ENCODE measurements at regions not wholly inside any gene's neighbourhood (a gene's known extent, or its start where the extent isn't known, plus 50 kb on each side); places are given as distances from the start of the nearest gene placed in this dataset.

DNA sequence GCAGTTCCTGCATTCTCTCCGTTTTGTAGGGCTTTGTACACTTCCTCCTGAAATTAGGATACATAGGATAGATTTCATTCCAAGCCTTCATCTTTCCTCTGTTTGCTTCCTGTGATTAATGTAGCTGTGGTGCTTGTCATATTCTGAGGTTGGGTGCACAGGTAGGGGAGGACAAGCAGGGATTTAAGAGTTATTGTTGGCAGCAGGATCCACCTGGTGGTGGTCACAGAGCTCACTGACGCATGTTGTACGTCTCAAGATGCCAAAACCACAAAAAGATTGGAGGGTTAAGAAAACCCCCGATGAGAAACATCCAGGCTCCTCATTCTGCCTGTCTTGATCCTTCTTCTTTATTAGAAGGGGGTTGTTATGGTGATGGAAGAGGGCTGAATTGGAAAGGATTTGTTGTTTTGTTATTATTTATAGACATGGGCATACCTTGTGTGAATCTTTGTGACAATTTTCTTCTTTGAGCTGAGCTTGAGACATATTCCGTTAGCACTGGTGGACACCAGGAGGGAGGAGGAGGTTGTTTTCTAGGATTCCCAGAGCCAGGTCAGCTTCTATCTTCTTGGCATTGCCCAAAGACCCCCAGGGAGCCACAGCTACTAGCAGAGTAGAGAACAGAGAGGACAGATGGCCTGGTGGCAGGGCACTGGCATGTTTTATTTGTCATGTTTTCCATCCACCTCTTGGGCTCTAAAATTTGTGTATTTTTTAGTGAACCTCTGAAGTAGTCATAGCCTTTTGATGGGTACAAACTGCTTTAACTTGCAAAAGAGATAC, 57.7 kb upstream of the LARS2 start:
- DNase-seq: no peak

- DNase-seq: no peak
Observed at GRCh38 chr3:45332493-45332892, 55.9 kb upstream of the LARS2 start.

DNA sequence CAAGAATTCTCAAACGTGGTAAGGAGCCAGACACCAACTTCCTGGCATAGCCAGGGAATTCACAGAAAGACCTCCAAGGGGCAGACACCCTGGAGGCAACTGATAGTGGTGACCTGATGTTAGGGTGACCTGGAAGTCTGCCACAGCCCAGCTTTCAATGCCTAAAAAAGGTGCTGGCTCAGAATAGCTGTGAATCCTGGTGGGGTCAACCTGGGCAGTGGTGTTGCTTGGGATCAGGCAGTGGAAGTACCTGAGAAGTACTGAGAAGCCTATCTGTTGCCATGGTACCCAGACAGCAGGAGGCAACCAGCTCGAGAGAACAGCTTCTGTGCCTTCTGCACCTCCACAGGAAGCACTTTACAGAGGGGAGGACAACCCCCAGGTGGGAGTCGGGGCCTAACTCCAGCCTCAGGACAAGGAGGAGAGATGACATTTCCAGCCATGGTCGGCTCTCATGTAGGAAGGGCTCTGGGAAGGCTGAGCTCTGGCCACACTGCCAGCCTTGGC, 55.4 kb upstream of the LARS2 start:
- DNase-seq: no peak

- peak; percentile 48 for DNase-seq
Observed at GRCh38 chr3:45333549-45333948, 54.8 kb upstream of the LARS2 start.

GRCh38 chr3:45337839-45338470, 50.4 kb upstream of the LARS2 start:
- no peak for DNase-seq

Measured in fibroblast of skin of right quadriceps (primary cell).